Karpas-422 (cell line): ENCODE measurements at regions not wholly inside any gene's neighbourhood (a gene's known extent, or its start where the extent isn't known, plus 50 kb on each side); places are given as distances from the start of the nearest gene placed in this dataset.

Source experiments
- DNase-seq: peaks from one replicate; pipeline ENCODE4 v3.0.0-alpha.2; 2015
- H2AFZ ChIP-seq: fragments of 200-600 bp; sonication (generic); 2 replicates; pipeline ENCODE4 v1.6.1; 2014; ENCODE audit warnings: antibody characterized with exemption, low read length, mixed read lengths
- H3K27ac ChIP-seq: fragments of 200-600 bp; sonication (generic); 2 replicates; pipeline ENCODE4 v1.5.1; 2014; ENCODE audit warnings: mild to moderate bottlenecking, low read length, moderate library complexity
- H3K27me3 ChIP-seq: fragments of 200-600 bp; sonication (generic); 2 replicates; pipeline ENCODE4 v1.6.1; 2014; ENCODE audit warnings: low read length, mixed read lengths
- H3K36me3 ChIP-seq: fragments of 200-600 bp; sonication (generic); 2 replicates; pipeline ENCODE4 v1.6.1; 2014; ENCODE audit warnings: low read length, mixed read lengths; ENCODE audit not compliant: insufficient read depth
- H3K4me1 ChIP-seq: fragments of 200-600 bp; sonication (generic); 2 replicates; pipeline ENCODE4 v1.6.1; 2014; ENCODE audit warnings: mild to moderate bottlenecking, low read length, mixed read lengths
- H3K4me2 ChIP-seq: fragments of 200-600 bp; sonication (generic); 2 replicates; pipeline ENCODE4 v1.6.1; 2014; ENCODE audit warnings: low read length, low read depth, mild to moderate bottlenecking; ENCODE audit not compliant: poor library complexity, severe bottlenecking
- H3K4me3 ChIP-seq: fragments of 200-600 bp; sonication (generic); 2 replicates; pipeline ENCODE4 v1.5.1; 2014; ENCODE audit warnings: mild to moderate bottlenecking, antibody characterized with exemption, low read length, mixed read lengths
- H3K79me2 ChIP-seq: fragments of 200-600 bp; sonication (generic); 2 replicates; pipeline ENCODE4 v1.6.1; 2014; ENCODE audit warnings: mild to moderate bottlenecking, low read length, mixed read lengths
- H3K9ac ChIP-seq: fragments of 200-600 bp; sonication (generic); 2 replicates; pipeline ENCODE4 v1.6.0; 2014; ENCODE audit warnings: low read length
- H3K9me2 ChIP-seq: fragments of 200-600 bp; sonication (generic), shearing (Covaris generic); replicated peaks from 2 replicates; pipeline ENCODE4 v1.6.0; 2014; ENCODE audit warnings: mild to moderate bottlenecking, low read length, moderate library complexity; ENCODE audit not compliant: insufficient read depth
- H3K9me3 ChIP-seq: fragments of 300-700, 200-600 bp; sonication (generic); 2 replicates; pipeline ENCODE4 v1.6.1; 2014; ENCODE audit warnings: low read length, mixed read lengths
- H4K20me1 ChIP-seq: fragments of 200-600 bp; sonication (generic); 2 replicates; pipeline ENCODE4 v1.6.1; 2014; ENCODE audit warnings: mild to moderate bottlenecking, antibody characterized with exemption, low read length, low read depth; ENCODE audit not compliant: insufficient read depth

DNA sequence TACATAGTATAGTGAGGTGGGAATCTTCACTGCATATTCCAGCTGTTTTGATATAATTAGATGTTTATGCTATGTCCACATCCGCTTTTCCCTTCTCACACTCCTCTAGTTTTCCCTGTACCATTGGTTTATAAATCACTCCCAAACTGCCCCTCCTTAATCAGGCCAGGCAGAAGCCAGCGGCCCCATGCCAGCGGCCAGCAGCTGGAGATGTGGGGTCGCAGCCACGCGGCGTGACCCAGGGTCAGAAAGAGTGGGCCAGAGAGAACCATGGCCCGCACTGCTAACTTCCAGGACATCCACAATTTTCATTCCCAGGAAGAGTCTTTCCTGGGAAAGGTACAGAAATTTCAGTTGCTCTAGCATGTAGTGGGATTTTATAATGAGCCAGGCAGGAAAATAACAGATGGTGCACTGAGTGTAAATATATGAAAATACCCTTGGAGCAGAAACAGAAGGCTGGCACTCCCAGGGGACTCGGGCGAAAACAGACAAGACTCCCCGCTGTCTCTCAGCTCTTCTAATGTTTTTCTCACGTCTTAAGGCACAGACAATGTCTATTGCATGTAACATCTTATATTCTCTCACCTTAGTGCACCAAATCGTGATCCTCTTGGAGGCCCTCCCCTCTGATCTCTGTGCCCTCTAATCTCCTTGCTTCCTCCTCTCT, 145.9 kb upstream of the ZFP42 start:
- no peaks in the 10 kb centered on the region for H3K9me3 ChIP-seq

GRCh38 chr4:187865914-187866313, 129.7 kb upstream of the ZFP42 start:
- Histone ChIP-seq H3K4me2 (no peak overlapping the region), H3K36me3 (no peaks in the 10 kb centered on the region), H3K9me3 (no peaks in the 10 kb centered on the region), H3K4me3 (no peak overlapping the region), H3K79me2 (no peaks in the 10 kb centered on the region), H4K20me1 (no peaks in the 10 kb centered on the region), H3K27me3 (no peaks in the 10 kb centered on the region), H3K4me1 (no peaks in the 10 kb centered on the region), H3K9ac (no peak overlapping the region), H3K27ac (no peak overlapping the region), H2AFZ (no peak overlapping the region), H3K9me2 (no peaks in the 10 kb centered on the region)
- DNase-seq: no peak

More for the DNA sequence above, 145.9 kb upstream of the ZFP42 start:
- Histone ChIP-seq H3K9ac (no peak overlapping the region), H3K79me2 (no peaks in the 10 kb centered on the region), H2AFZ (no peak overlapping the region), H3K4me1 (no peaks in the 10 kb centered on the region), H3K9me2 (no peaks in the 10 kb centered on the region), H3K36me3 (no peaks in the 10 kb centered on the region), H3K4me2 (no peak overlapping the region), H3K27me3 (no peaks in the 10 kb centered on the region), H4K20me1 (no peaks in the 10 kb centered on the region), H3K4me3 (no peak overlapping the region), H3K27ac (no peak overlapping the region)
- DNase-seq: no peak

- Histone ChIP-seq H3K4me2 (no peak overlapping the region), H3K27me3 (no peaks in the 10 kb centered on the region), H2AFZ (no peak overlapping the region), H3K9me2 (no peaks in the 10 kb centered on the region), H3K9me3 (no peaks in the 10 kb centered on the region), H3K79me2 (no peaks in the 10 kb centered on the region), H3K4me1 (no peaks in the 10 kb centered on the region), H3K4me3 (no peak overlapping the region), H3K27ac (no peak overlapping the region), H4K20me1 (no peaks in the 10 kb centered on the region), H3K9ac (no peak overlapping the region), H3K36me3 (no peaks in the 10 kb centered on the region)
- DNase-seq: no peak
These were observed 112.5 kb upstream of the ZFP42 start for GRCh38 chr4:187883049-187883448.

- Histone ChIP-seq H3K27ac (no peak overlapping the region), H4K20me1 (no peaks in the 10 kb centered on the region), H2AFZ (no peak overlapping the region), H3K4me2 (no peak overlapping the region), H3K4me3 (no peak overlapping the region), H3K79me2 (no peaks in the 10 kb centered on the region), H3K4me1 (no peaks in the 10 kb centered on the region), H3K9me2 (no peaks in the 10 kb centered on the region), H3K9ac (no peak overlapping the region), H3K36me3 (no peaks in the 10 kb centered on the region), H3K27me3 (no peaks in the 10 kb centered on the region), H3K9me3 (no peaks in the 10 kb centered on the region)
- DNase-seq: no peak
These were observed 111.6 kb upstream of the ZFP42 start for GRCh38 chr4:187883836-187884475.

- Histone ChIP-seq H3K4me1 (no peaks in the 10 kb centered on the region), H3K4me2 (no peak overlapping the region), H2AFZ (no peak overlapping the region), H3K27ac (no peak overlapping the region), H3K9me3 (no peaks in the 10 kb centered on the region), H4K20me1 (no peaks in the 10 kb centered on the region), H3K36me3 (no peaks in the 10 kb centered on the region), H3K27me3 (no peaks in the 10 kb centered on the region), H3K4me3 (no peak overlapping the region), H3K9me2 (no peaks in the 10 kb centered on the region), H3K79me2 (no peaks in the 10 kb centered on the region), H3K9ac (no peak overlapping the region)
- DNase-seq: no peak
These were observed 107.7 kb upstream of the ZFP42 start for GRCh38 chr4:187887906-187888305.

DNA sequence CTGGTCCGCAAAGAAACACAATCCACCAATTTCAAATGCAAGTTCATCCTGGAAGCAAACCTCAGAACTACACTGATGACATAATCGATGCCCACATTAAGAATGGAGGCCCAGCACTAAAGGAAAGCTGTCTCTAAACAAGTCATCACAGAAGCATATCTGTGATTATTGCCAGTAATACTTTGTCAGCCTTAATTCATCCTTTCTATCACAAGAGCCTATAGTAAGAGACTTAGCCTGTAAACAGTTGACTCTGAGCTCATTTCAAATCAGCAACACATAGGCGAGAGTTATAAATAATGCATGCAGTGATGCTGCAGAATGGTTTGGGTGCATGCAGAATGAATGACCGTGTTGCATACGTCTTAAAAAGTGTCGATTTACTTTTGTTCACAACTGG, 105.9 kb upstream of the ZFP42 start:
- Histone ChIP-seq H3K9me2 (no peaks in the 10 kb centered on the region), H3K9ac (no peak overlapping the region), H2AFZ (no peak overlapping the region), H3K27ac (no peak overlapping the region), H3K4me2 (no peak overlapping the region), H3K4me1 (no peaks in the 10 kb centered on the region), H3K79me2 (no peaks in the 10 kb centered on the region), H3K9me3 (no peaks in the 10 kb centered on the region), H4K20me1 (no peaks in the 10 kb centered on the region), H3K4me3 (no peak overlapping the region), H3K27me3 (no peaks in the 10 kb centered on the region), H3K36me3 (no peaks in the 10 kb centered on the region)
- no peak for DNase-seq

DNA sequence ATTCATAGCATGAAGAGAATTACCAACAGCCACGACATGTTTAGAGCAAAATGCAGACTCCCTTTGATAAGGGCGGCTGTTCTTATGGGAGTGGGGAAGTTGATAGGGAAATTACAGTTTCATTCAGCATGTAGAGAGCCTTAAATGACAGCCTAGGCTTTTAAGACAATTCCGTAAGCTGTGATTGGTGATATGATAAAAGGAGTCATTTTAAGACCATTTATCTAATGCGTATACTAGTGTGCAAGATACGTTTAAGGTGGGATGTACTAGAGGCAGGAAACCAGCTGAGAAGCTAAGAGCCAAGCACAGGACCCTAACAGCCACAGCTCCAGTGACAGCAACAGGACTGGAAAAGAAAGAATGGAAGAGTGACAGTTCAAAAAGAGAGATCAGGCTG, 102.2 kb upstream of the ZFP42 start:
- no peaks in the 10 kb centered on the region for H3K27me3 ChIP-seq
- no peak for DNase-seq
- no peaks in the 10 kb centered on the region for H3K36me3 ChIP-seq
- H3K9ac ChIP-seq: no peak overlapping the region
- H3K4me2 ChIP-seq: no peak overlapping the region
- H4K20me1 ChIP-seq: no peaks in the 10 kb centered on the region
- H2AFZ ChIP-seq: no peak overlapping the region
- no peaks in the 10 kb centered on the region for H3K9me2 ChIP-seq
- H3K27ac ChIP-seq: no peak overlapping the region
- no peaks in the 10 kb centered on the region for H3K9me3 ChIP-seq
- no peak overlapping the region for H3K4me3 ChIP-seq
- H3K4me1 ChIP-seq: no peaks in the 10 kb centered on the region
- H3K79me2 ChIP-seq: no peaks in the 10 kb centered on the region

GRCh38 chr4:187903106-187903505, 92.5 kb upstream of the ZFP42 start:
- no peaks in the 10 kb centered on the region for H4K20me1 ChIP-seq
- H3K9me2 ChIP-seq: no peaks in the 10 kb centered on the region
- no peak overlapping the region for H2AFZ ChIP-seq
- H3K9ac ChIP-seq: no peak overlapping the region
- no peak overlapping the region for H3K4me3 ChIP-seq
- DNase-seq: no peak
- H3K9me3 ChIP-seq: no peaks in the 10 kb centered on the region
- H3K27me3 ChIP-seq: no peaks in the 10 kb centered on the region
- H3K36me3 ChIP-seq: no peaks in the 10 kb centered on the region
- no peaks in the 10 kb centered on the region for H3K4me1 ChIP-seq
- no peaks in the 10 kb centered on the region for H3K79me2 ChIP-seq
- no peak overlapping the region for H3K27ac ChIP-seq
- H3K4me2 ChIP-seq: no peak overlapping the region
